Ascending aorta (tissue), 2 donors: ENCODE measurements at regions not wholly inside any gene's neighbourhood (a gene's known extent, or its start where the extent isn't known, plus 50 kb on each side); places are given as distances from the start of the nearest gene placed in this dataset.

Experiments used
- DNase-seq, 2 donors: peaks; one replicate each; pipeline ENCODE4 v3.0.0-alpha.2; 2019; ENCODE audit warnings: low spot score in 2 of 2
- H3K27ac ChIP-seq, 2 donors: fragments of 200-600 bp; sonication (generic); one replicate each; pipeline ENCODE4 v1.5.1; 2016 to 2017; ENCODE audit warnings: mild to moderate bottlenecking in 1 of 2
- H3K27me3 ChIP-seq: fragments of 200-600 bp; sonication (generic); one replicate; pipeline ENCODE4 v1.5.1; 2017
- H3K36me3 ChIP-seq, 2 donors: fragments of 200-600 bp; sonication (generic); one replicate each; pipeline ENCODE4 v1.5.1; 2016
- H3K4me1 ChIP-seq, 2 donors: fragments of 200-600 bp; sonication (generic); one replicate each; pipeline ENCODE4 v1.5.1; 2016 to 2017; ENCODE audit warnings: mild to moderate bottlenecking in 1 of 2
- H3K4me3 ChIP-seq, 2 donors: fragments of 200-600 bp; sonication (generic); one replicate each; pipeline ENCODE4 v1.5.1; 2016 to 2017; ENCODE audit warnings: mild to moderate bottlenecking in 1 of 2
- H3K9me3 ChIP-seq, 2 donors: fragments of 200-600 bp; sonication (generic); one replicate each; pipeline ENCODE4 v1.5.1; 2016
- intact Hi-C: fragments of 100-400 bp; cut with DNase I; formaldehyde crosslinking; loops from one replicate; pipeline ENCODE4 v1.15.1; 2023
- TF ChIP-seq, protein P1 (sequence below), 3 experiments: fragments of 200-600 bp in 2 of 3; fragments of 450-650 bp in 1 of 3; sonication (generic) in 2 of 3; IDR thresholded peaks; one replicate each; pipeline ENCODE4 v1.5.1; 2016 to 2019; ENCODE audit warnings: antibody characterized with exemption in 3 of 3, mild to moderate bottlenecking in 1 of 3, moderate library complexity in 1 of 3

DNA sequence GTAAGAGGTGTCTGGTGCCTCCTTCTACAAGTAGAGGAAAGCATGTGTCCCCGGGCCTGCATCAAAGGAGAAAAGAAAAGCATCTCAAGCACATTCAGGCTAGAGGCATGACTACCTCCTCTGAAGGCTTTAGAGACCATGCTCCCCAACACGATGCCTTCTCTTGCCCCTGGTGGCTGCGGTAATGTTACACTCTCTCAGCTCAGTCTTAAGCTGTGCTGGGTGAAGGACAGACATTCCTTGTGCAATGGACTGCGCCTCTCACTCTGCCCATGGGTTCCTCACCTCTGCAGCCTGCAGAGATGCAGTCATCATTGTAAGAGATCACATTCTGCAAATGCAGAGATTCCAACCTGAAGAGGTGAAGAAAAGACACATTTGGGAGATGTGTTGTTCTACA lies 148.2 kb upstream of the HNRNPA3 start:
- Histone ChIP-seq H3K36me3 (no peaks in the 10 kb centered on the region), H3K4me3 (no peak overlapping the region), H3K27ac (no peak overlapping the region), H3K9me3 (no peaks in the 10 kb centered on the region), H3K27me3 (no peaks in the 10 kb centered on the region), H3K4me1 (no peaks in the 10 kb centered on the region)
- TF ChIP-seq, protein P1, sequence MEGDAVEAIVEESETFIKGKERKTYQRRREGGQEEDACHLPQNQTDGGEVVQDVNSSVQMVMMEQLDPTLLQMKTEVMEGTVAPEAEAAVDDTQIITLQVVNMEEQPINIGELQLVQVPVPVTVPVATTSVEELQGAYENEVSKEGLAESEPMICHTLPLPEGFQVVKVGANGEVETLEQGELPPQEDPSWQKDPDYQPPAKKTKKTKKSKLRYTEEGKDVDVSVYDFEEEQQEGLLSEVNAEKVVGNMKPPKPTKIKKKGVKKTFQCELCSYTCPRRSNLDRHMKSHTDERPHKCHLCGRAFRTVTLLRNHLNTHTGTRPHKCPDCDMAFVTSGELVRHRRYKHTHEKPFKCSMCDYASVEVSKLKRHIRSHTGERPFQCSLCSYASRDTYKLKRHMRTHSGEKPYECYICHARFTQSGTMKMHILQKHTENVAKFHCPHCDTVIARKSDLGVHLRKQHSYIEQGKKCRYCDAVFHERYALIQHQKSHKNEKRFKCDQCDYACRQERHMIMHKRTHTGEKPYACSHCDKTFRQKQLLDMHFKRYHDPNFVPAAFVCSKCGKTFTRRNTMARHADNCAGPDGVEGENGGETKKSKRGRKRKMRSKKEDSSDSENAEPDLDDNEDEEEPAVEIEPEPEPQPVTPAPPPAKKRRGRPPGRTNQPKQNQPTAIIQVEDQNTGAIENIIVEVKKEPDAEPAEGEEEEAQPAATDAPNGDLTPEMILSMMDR (IDR thresholded peaks at IDR 0.05) = no peak
- no peak for DNase-seq
- intact Hi-C loops = no loop called here

DNA sequence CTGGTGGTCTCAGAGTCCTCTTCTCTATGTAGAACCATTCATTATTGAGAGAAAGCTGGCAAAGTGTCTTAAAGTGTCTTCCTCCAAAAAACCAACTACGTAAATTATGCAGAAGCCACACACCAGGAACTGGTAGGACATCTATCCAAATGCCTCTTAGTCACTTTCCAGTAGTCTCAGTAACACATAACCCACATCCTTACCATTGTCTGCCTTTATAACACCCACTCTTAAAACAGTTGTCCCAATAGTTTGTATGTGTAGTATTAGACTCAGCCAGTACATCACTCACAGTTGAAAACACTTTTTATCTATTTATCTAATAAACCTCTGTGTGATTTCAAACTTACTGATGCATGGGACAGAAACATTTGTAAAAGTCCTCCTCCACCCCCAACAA lies 143.6 kb upstream of the HNRNPA3 start:
- TF ChIP-seq, protein P1 (IDR thresholded peaks at IDR 0.05) = no peak
- Histone ChIP-seq H3K4me1 (no peaks in the 10 kb centered on the region), H3K36me3 (no peaks in the 10 kb centered on the region), H3K9me3 (no peaks in the 10 kb centered on the region), H3K27ac (no peak overlapping the region), H3K27me3 (no peaks in the 10 kb centered on the region), H3K4me3 (no peak overlapping the region)
- intact Hi-C loops = no loop called here
- no peak for DNase-seq

DNA sequence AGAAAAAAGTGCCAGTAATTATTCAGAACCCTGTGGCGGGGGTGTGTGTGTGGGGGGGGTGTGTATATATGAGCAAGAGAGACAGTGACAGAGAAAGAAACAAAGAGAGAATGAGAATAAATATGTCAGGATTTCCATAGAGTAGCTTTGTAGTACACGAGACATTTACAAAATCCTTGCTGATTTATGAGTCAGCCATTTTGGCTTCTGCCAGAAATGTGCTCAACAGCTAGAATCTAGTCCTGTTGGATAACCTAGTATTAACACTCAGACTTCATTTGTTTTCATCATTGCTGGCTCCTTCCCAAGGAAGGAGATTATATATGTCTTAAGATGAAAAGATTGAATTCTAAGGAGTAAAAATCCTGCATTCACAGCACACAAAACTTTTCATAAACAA lies 140.5 kb upstream of the HNRNPA3 start:
- H3K4me3 ChIP-seq = no peak overlapping the region
- H3K36me3 ChIP-seq = no peaks in the 10 kb centered on the region
- H3K4me1 ChIP-seq = no peaks in the 10 kb centered on the region
- TF ChIP-seq, protein P1 (IDR thresholded peaks at IDR 0.05) = no peak
- no peak for DNase-seq
- no peaks in the 10 kb centered on the region for H3K9me3 ChIP-seq
- no peak overlapping the region for H3K27ac ChIP-seq
- no peaks in the 10 kb centered on the region for H3K27me3 ChIP-seq
- intact Hi-C loops = no loop called here

DNA sequence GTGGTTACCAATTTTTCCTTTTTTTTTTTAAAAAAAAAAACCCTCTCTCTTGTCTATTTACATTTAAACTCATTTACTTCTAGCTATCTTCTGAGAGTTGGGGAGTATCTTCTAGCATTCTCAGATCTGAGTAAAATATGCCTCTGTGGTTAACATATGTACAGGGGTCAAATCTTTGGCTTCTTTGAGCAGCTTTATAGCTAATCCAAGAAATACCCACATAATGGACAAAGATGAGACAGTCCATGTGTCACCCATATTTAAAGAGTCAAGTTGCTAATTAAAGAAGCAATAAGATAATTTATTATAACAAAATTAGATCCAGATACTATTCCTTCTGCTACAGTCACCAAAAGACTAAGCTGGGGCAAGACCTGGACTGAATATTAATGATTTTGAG lies 139.0 kb upstream of the HNRNPA3 start:
- no peak for DNase-seq
- Histone ChIP-seq H3K36me3 (no peaks in the 10 kb centered on the region), H3K27me3 (no peaks in the 10 kb centered on the region), H3K27ac (no peak overlapping the region), H3K9me3 (no peaks in the 10 kb centered on the region), H3K4me1 (no peaks in the 10 kb centered on the region), H3K4me3 (no peak overlapping the region)
- TF ChIP-seq, protein P1 (IDR thresholded peaks at IDR 0.05) = no peak
- intact Hi-C loops = no loop called here

DNA sequence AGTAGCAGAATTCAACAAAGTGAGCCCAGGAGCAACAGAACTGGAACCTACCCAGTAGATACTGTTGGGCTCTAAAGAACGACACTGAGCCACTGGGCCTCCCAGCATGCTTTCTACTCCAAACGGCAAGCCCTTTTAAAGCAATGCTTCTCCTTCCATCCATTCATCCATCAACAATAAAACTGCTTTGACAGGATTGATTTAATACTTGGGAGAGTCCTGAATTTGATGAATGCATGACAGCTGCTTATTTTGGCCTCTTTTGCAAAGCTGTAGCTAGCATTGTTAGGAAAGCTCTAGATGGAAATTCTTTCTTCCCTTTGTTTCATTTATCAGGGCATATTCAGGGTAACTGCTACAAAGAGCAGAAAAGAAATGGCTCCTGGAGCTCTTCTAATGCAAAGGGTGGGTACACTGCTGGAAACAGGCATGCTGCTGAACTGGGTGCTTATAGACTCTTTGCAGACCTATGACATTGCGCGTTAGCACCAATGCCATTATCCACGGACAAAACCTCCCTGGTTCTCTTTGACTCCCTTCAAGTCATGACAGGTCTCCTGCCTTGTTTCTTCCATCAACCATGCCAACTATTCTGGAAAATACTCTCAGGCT lies 138.4 kb upstream of the HNRNPA3 start:
- TF ChIP-seq, protein P1 (IDR thresholded peaks at IDR 0.05) = no peak

DNA sequence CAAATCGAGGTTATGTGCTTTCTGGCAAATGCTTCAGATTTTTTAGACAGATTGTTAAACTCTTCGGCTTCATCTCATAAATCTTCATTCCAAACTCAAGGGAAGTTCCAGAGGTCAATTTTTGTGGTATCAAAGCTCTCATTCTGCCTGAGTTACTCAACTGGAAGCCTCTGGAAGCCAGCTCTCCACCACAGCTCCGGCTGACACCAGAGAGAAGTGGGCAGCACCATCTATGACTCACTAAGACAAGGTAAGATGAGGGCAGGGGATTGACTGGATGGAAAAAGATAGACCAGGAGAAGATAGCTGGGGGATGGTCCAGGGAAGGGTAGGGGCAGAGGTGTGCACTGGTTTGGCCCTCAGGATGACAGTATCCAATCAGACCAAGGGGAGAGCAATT lies 137.3 kb upstream of the HNRNPA3 start:
- DNase-seq = no peak
- no peaks in the 10 kb centered on the region for H3K4me1 ChIP-seq
- intact Hi-C loops = no loop called here
- no peaks in the 10 kb centered on the region for H3K27me3 ChIP-seq
- H3K4me3 ChIP-seq = no peak overlapping the region
- no peaks in the 10 kb centered on the region for H3K9me3 ChIP-seq
- H3K36me3 ChIP-seq = no peaks in the 10 kb centered on the region
- TF ChIP-seq, protein P1 (IDR thresholded peaks at IDR 0.05) = no peak
- H3K27ac ChIP-seq = no peak overlapping the region

More for the DNA sequence above, 138.4 kb upstream of the HNRNPA3 start:
- no peak overlapping the region for H3K27ac ChIP-seq
- no peak overlapping the region for H3K4me3 ChIP-seq
- H3K9me3 ChIP-seq = no peaks in the 10 kb centered on the region
- H3K4me1 ChIP-seq = no peaks in the 10 kb centered on the region
- H3K27me3 ChIP-seq = no peaks in the 10 kb centered on the region
- no peaks in the 10 kb centered on the region for H3K36me3 ChIP-seq
- no peak for DNase-seq
- intact Hi-C loops = no loop called here
